ENCODE measurements at regions not wholly inside any gene's neighbourhood (a gene's known extent, or its start where the extent isn't known, plus 50 kb on each side); places are given as distances from the start of the nearest gene placed in this dataset.
"Not testable (repeated sequence)": the region's sequence is repeated elsewhere in the genome, so short reads cannot be mapped to it uniquely, and the experiment has no call there.

GRCh38 chr13:44307255-44307654, 66.4 kb upstream of the SERP2 start:
- DNase-seq (ENCODE audit: low read depth): no peak

GRCh38 chr13:44307844-44308243, 65.8 kb upstream of the SERP2 start:
- DNase-seq (ENCODE audit: low read depth): no peak

GRCh38 chr13:44308352-44308751, 65.3 kb upstream of the SERP2 start:
- DNase-seq (ENCODE audit: low read depth): no peak

- no peak for DNase-seq (ENCODE audit: low read depth)
Measured at GRCh38 chr13:44309794-44310757, 63.5 kb upstream of the SERP2 start.

GRCh38 chr13:44311011-44311780, 62.4 kb upstream of the SERP2 start:
- DNase-seq (ENCODE audit: low read depth): no peak

- no peak for DNase-seq (ENCODE audit: low read depth)
Measured at GRCh38 chr13:44312131-44312530, 61.5 kb upstream of the SERP2 start.

GRCh38 chr13:44312834-44313551, 60.6 kb upstream of the SERP2 start:
- DNase-seq (ENCODE audit: low read depth): peak; percentile 89

- peak; percentile 88 for DNase-seq (ENCODE audit: low read depth)
Measured at GRCh38 chr13:44313674-44314073, 60.0 kb upstream of the SERP2 start.

- DNase-seq (ENCODE audit: low read depth): not testable (repeated sequence)
Measured at GRCh38 chr13:44314160-44314559, 59.5 kb upstream of the SERP2 start.

- DNase-seq (ENCODE audit: low read depth): peak; percentile 52
Measured at GRCh38 chr13:44317752-44318151, 55.9 kb upstream of the SERP2 start.

GRCh38 chr13:44318161-44318560, 55.5 kb upstream of the SERP2 start:
- DNase-seq (ENCODE audit: low read depth): peak; percentile 51

GRCh38 chr13:44320611-44321010, 53.0 kb upstream of the SERP2 start:
- DNase-seq (ENCODE audit: low read depth): no peak

GRCh38 chr13:44321961-44322360, 51.7 kb upstream of the SERP2 start:
- no peak for DNase-seq (ENCODE audit: low read depth)

- no peak for DNase-seq (ENCODE audit: low read depth)
Measured at GRCh38 chr13:44322928-44323327, 50.7 kb upstream of the SERP2 start.

- DNase-seq (ENCODE audit: low read depth): no peak
Measured at GRCh38 chr13:44323754-44324153, 49.9 kb upstream of the SERP2 start.
